ENCODE measurements at regions not wholly inside any gene's neighbourhood (a gene's known extent, or its start where the extent isn't known, plus 50 kb on each side); places are given as distances from the start of the nearest gene placed in this dataset.

GRCh38 chr2:20531633-20532262 lies 84.9 kb downstream of the RHOB start:
- no peaks in the 10 kb centered on the region for H3K9me3 Mint-ChIP-seq

DNA sequence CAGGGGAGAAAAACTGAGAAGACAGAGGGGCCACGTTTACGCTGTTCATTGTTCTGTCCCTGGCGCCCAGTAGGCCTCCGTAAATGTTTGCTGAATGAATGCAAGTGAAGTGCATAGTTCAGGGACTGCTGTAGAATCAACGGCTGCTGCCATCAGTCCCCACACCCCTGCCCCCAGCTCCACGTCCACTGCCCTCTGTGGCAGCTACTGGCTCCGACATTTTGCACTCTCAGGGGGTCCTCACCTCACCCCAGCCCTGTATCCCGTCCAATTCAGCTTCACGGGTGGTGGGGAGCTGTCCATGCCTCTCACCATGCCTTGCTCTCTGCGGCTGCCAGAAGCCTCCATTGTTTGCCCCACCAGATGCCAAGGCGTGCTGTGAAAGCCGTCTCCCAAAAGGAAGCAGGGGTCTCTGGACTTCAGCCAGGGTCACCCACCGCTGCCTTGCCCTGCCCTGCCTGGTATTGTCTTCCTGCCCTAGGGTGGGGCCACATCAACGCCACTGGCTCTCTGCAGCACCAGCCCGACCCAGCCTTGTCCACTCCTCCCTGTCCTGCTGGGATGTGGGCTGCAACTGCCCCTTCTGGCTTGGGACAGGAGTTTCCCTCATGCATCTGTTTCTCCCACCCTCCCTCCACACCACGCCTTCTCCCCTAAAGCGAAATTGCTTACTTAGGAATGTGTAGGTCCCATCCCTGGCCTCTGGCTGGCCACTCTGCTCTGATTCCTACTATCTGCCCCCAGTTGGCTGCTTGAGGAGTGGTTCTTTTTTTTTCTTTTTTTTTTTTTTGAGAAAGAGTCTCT lies 86.0 kb downstream of the RHOB start:
- Mint-ChIP-seq H3K27ac (no peak overlapping the region), H3K9me3 (no peaks in the 10 kb centered on the region), H3K4me3 (no peak overlapping the region), H3K27me3 (no peaks in the 10 kb centered on the region), H3K4me1 (ENCODE audit: low read depth) (no peaks in the 10 kb centered on the region), H3K36me3 (ENCODE audit: low read depth) (no peaks in the 10 kb centered on the region)

More at GRCh38 chr2:20531633-20532262, 84.9 kb downstream of the RHOB start:
- Mint-ChIP-seq H3K27me3 (no peaks in the 10 kb centered on the region), H3K4me1 (ENCODE audit: low read depth) (no peaks in the 10 kb centered on the region), H3K27ac (no peak overlapping the region), H3K4me3 (no peak overlapping the region), H3K36me3 (ENCODE audit: low read depth) (no peaks in the 10 kb centered on the region)

DNA sequence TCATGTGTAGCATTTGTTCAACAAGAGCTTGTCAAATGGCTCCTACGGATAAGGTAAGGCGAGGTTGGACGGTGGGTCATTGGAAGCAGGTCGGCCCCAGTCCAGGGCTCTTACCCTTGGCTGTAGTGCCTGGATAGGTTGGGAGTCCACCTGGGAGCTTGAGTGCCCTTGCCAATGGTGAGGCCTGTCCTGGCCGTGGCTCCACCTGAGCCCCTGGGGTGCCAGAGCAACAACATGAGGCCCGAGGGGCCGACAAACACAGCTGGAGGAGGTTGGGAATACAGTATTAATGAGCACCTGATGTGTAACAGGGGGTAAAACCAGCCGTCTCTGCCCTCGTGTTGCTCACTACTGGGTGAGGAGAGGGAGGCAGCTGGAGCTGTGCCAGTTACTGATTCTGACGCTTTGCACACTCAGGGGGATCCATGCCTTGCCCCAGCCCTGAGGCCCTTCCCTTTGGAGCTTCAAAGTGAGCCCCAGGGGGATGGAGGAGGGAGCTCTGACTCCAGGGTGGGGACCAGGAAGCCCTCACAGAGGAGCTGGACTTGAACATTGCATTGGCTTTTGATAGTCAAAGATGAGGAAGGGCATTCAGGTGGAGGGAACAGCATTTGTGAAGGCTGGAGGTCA lies 87.2 kb downstream of the RHOB start:
- H3K4me1 Mint-ChIP-seq (ENCODE audit: low read depth), result no peaks in the 10 kb centered on the region
- H3K27ac Mint-ChIP-seq, result no peak overlapping the region
- H3K36me3 Mint-ChIP-seq (ENCODE audit: low read depth), result no peaks in the 10 kb centered on the region
- H3K4me3 Mint-ChIP-seq, result no peak overlapping the region
- no peaks in the 10 kb centered on the region for H3K9me3 Mint-ChIP-seq
- no peaks in the 10 kb centered on the region for H3K27me3 Mint-ChIP-seq

DNA sequence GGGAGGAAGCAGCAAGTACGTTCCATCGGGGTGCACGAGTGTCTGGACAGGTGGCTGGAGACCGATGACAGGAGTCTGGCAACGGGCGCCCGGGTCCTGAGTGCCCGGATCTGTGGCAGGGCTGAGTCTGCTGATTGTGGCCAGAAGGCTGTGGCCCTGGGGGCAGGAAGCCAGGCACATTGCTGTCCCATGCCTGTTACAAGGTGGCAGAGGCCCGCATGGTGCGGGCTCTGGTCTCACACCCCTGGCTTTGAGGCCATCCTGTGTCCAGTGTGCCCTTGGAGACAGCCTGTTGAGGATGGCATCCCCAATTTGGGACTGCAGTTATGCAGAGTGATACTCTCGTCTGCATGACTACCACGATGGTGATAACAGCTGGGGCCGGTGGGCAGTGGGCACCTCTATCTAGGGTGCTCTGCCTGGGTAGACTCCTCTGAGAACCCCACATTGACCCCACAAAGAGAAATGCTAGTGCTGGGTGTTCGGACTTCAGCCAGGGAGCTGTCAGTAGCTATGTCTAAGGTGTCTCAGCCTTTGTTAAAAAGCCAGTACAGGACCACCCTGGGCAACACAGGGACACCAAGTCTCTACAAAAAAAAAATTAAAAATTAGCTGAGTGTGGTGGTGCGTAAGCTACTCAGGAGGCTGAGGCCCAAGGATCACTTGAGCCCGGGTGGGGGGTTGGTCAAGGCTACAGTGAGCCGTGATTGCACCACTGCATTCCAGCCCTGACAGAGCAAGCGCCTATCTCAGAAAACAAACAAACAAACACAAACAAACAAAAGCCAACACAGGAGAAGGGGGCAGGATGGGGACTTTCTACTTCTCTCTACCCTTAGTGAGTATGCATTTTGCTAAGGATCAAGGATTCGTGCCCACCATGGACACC lies 88.3 kb downstream of the RHOB start:
- H3K27ac Mint-ChIP-seq, result no peak overlapping the region
- no peaks in the 10 kb centered on the region for H3K27me3 Mint-ChIP-seq

DNA sequence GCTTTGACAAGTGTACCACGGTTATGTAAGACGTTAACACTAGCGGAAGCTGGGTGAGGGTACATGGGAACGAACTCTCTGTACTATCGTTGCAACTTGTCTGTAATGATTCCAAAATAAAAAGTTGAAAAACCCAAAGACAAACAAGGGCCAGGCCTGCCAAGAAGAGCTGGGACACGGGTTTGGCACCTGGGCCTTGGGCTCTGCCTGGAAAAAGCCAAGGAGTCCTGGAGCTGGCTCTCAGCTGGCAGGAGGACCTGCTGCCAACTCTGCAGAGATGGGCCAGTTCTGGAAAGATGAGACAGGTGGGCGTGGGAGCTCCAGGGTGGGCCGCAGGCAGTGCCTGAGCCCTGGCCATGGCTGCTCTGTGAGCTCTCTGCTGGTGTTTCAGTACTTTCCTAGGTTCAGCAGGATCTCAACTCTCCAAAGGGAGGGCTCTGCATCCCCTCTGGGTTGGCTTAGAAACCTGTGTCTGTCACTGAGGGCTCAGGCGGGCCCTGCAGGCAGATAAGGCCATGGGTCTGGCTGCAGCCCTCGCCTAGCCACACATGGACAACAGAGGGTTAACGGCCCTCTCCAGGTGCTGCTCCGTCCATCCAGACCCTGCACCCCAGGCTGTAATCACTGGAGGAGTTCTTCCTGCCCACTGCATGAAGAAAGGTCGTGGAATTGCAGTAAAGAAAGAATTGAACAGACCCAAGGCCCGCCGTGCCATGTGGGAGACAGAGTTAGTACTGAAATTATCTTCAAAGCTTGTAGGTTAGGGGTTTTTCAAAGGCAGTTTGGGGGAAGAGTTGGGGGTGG lies 89.9 kb downstream of the RHOB start:
- no peaks in the 10 kb centered on the region for H3K27me3 Mint-ChIP-seq

More for the DNA sequence above, 88.3 kb downstream of the RHOB start:
- H3K4me1 Mint-ChIP-seq (ENCODE audit: low read depth), result no peaks in the 10 kb centered on the region
- H3K4me3 Mint-ChIP-seq, result no peak overlapping the region
- no peaks in the 10 kb centered on the region for H3K9me3 Mint-ChIP-seq
- H3K36me3 Mint-ChIP-seq (ENCODE audit: low read depth), result no peaks in the 10 kb centered on the region

DNA sequence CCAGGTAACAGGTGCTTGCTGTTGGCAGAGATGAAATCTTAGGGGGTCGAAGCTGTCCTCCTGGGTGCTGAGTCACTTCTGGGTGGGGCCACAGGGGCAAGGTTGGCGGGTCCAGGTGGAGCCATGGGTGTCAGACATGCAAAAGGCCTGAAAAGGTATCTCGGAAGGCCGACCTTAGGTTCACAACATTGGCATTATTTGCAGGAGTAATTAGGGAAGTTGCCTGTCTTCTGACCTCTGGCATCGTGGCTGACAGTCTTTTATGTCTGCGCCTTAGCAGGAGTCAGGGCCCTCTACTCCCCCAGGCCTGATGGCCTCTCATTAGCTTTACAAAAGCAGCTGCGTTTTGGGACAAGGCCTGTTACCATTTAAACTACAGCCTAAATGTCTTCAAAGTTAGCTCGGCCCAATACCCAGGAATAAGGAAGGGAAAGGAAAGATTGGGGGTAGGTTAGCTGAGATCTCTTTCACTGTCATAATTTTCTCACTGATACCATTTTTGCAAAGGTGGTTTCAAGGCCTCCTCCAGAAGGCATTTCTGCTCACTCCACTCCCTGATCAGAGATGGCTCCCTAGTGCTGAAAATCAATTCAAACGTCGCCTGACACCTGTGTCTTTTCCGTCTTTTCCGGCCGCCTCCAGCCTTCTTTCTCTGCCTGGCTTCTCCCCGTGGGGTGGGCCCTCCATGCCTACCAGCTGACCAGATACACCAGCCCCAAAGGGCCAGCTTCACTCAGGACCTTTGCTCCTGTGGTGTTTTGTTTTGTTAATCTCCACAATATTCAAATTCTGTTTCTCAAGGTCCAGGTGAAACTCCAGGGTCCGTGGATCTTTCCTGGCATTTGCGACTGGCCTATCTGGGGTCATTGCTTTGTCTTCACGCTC lies 90.8 kb downstream of the RHOB start:
- Mint-ChIP-seq H3K27ac (no peak overlapping the region), H3K9me3 (no peaks in the 10 kb centered on the region), H3K36me3 (ENCODE audit: low read depth) (no peaks in the 10 kb centered on the region), H3K27me3 (no peaks in the 10 kb centered on the region), H3K4me3 (no peak overlapping the region), H3K4me1 (ENCODE audit: low read depth) (no peaks in the 10 kb centered on the region)

More for the DNA sequence above, 89.9 kb downstream of the RHOB start:
- H3K4me3 Mint-ChIP-seq, result no peak overlapping the region
- no peak overlapping the region for H3K27ac Mint-ChIP-seq
- H3K9me3 Mint-ChIP-seq, result no peaks in the 10 kb centered on the region
- no peaks in the 10 kb centered on the region for H3K4me1 Mint-ChIP-seq (ENCODE audit: low read depth)
- no peaks in the 10 kb centered on the region for H3K36me3 Mint-ChIP-seq (ENCODE audit: low read depth)

DNA sequence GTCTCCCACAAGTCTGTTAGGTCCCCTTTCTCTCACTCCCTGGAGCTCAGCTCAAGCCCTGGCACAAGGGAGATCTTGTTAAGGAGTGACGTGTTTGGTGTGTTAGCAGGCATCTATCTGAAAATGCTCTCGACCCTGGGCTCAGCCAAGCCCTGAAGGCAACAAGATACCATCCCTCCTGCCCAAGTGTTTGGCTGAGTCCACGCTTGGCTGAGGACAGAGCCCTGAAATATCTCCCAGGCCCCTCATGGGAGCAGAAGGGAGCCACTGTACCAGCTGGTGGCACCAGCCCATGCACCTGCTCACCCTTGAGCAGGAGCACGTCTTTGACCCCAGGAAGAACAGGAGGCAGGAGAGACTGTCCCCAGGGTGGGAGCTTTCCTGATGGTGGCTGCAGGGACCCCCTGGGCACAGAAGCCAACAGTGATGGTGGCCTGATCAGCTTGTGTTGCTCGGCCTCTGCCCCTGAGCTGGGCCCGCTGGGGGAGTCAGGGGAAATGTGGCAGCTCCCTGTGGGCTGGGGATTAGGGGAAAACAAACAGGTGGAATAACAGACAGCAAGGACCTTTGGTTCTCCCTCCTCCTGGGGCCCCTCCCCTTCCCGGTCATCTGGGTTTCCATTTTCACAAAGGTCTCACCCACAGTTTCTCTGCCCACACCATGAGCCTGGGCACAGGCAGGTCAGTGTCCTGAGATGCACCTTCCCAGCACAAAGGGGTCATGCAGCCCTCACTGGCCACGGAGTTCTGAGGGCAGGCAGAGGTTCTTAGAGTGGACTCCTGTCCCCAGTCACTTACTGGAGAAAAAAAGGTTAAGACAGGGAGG lies 91.6 kb downstream of the RHOB start:
- H3K4me1 Mint-ChIP-seq (ENCODE audit: low read depth), result no peaks in the 10 kb centered on the region
- H3K4me3 Mint-ChIP-seq, result no peak overlapping the region
- H3K27me3 Mint-ChIP-seq, result no peaks in the 10 kb centered on the region
- H3K27ac Mint-ChIP-seq, result no peak overlapping the region
- H3K9me3 Mint-ChIP-seq, result no peaks in the 10 kb centered on the region
- no peaks in the 10 kb centered on the region for H3K36me3 Mint-ChIP-seq (ENCODE audit: low read depth)

DNA sequence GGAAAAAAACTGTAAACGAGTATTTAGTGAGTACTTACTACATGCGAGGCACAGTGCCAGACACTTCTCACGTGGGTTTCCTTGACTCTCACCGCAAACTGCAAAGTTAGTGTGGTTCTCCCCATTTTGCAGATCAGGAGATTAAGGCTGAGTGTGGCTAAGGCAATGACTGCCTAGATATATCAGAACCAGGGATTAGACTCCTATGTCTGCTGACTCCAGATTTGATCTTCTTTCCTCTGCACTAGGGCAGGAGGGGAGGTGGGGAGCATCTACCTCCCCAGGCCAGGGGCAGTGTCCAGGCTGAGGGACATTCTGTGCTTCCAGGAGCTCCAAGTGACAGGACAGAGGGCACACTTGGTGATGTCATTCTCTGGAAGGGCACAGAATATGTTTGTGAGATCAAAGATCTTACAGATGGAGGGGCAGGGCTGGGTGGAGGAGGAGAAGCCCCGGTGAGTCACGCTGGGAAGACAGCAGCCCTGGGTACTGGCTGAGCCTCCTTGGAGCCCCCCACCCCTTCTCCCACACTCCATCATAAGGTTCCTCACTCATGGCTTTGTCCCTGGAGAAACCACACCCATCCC lies 92.4 kb downstream of the RHOB start:
- Mint-ChIP-seq H3K27ac (no peak overlapping the region), H3K9me3 (no peaks in the 10 kb centered on the region), H3K4me1 (ENCODE audit: low read depth) (no peaks in the 10 kb centered on the region), H3K36me3 (ENCODE audit: low read depth) (no peaks in the 10 kb centered on the region), H3K27me3 (no peaks in the 10 kb centered on the region), H3K4me3 (no peak overlapping the region)

GRCh38 chr2:20539776-20540586 lies 93.1 kb downstream of the RHOB start:
- H3K27me3 Mint-ChIP-seq, result no peaks in the 10 kb centered on the region
- H3K27ac Mint-ChIP-seq, result no peak overlapping the region
- no peaks in the 10 kb centered on the region for H3K4me1 Mint-ChIP-seq (ENCODE audit: low read depth)
- no peaks in the 10 kb centered on the region for H3K36me3 Mint-ChIP-seq (ENCODE audit: low read depth)
- no peak overlapping the region for H3K4me3 Mint-ChIP-seq
- no peaks in the 10 kb centered on the region for H3K9me3 Mint-ChIP-seq

DNA sequence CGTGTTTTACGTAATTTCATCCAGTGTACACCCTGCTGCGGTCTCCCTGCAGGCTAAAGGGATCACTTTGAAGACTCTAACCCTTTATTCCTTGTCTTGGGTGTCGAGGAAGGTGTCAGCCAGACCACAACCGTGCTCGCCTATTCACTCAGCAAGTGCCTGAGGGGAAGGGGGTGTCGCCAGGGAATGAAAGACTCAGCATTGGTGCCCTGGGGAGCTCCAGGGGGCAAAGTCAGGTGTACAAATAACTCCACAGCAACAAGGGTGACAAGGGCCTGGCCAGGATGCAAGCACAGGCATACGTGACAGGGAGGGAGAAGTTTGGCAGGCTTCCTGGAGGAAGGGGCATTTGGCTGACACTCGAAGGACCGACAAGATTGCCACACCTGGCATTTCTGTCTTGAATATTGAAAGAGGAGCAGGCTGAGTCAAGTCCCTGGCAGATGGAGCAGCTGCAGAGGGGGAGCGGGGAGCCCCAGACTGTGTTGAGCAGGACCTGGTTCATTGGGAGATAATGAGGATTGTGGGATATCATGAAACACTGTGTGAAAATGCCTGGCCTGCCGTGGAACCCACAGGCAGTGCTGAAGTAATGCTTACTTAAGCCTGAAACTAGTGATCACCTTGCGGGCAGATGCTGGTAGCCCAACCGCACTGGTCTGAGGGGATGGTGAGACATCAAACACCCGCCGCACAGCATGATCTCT lies 93.9 kb downstream of the RHOB start:
- Mint-ChIP-seq H3K9me3 (no peaks in the 10 kb centered on the region), H3K36me3 (ENCODE audit: low read depth) (no peaks in the 10 kb centered on the region), H3K4me1 (ENCODE audit: low read depth) (no peaks in the 10 kb centered on the region), H3K27ac (no peak overlapping the region), H3K4me3 (no peak overlapping the region), H3K27me3 (no peaks in the 10 kb centered on the region)

DNA sequence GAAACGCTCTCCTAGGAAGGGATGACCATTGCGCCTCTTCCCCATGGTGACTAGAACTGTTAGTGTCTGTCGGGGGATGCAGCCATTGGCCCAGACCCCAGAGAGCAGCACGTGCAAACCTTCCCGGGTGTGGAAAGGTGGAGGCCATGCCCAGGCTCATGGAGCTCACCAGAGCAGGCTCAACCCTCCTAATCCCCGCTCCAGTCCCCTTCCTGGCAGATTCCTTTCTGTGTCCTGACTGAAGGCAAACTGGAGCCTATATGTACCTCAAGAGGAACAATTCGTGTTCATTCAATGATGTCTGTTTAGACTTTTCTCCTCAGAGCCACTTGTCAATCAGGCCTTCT lies 94.4 kb downstream of the RHOB start:
- H3K9me3 Mint-ChIP-seq, result no peaks in the 10 kb centered on the region
- no peaks in the 10 kb centered on the region for H3K27me3 Mint-ChIP-seq
- H3K36me3 Mint-ChIP-seq (ENCODE audit: low read depth), result no peaks in the 10 kb centered on the region
- H3K4me3 Mint-ChIP-seq, result no peak overlapping the region
- no peaks in the 10 kb centered on the region for H3K4me1 Mint-ChIP-seq (ENCODE audit: low read depth)
- no peak overlapping the region for H3K27ac Mint-ChIP-seq

All from stimulated activated naive CD8-positive, alpha-beta T cell treated with anti-CD3 and anti-CD28 coated beads, Interleukin-15, Interleukin-2, amounts not matched to agents 100 ng/mL and 50 ng/mL, for 24 hours (primary cell).